Endothelial cell of umbilical vein (primary cell): ENCODE measurements at regions not wholly inside any gene's neighbourhood (a gene's known extent, or its start where the extent isn't known, plus 50 kb on each side); places are given as distances from the start of the nearest gene placed in this dataset.

ENCODE experiments used
- BruUV-seq: library from RNA; stranded (reverse); fragments of 400-500 nt; replicated peaks from 2 replicates; lab custom pipeline; 2021; lab: Mats Ljungman, UMichigan
- CTCF ChIA-PET: fragments of 300-600, 350-600 bp; sonication (Branson Sonifier 250); formaldehyde crosslinking; loops from one replicate; lab custom pipeline; 2021; ENCODE audit warnings: antibody characterized with exemption, inconsistent platforms; lab: Charles Lee
- POLR2A ChIA-PET: fragments of 300-600, 350-600 bp; sonication (Branson Sonifier 250); formaldehyde crosslinking; loops from one replicate; lab custom pipeline; 2021; ENCODE audit warnings: antibody characterized with exemption, inconsistent platforms; lab: Charles Lee
- DNase-seq: peaks from one replicate; pipeline ENCODE4 v3.0.0-alpha.2; 2011; ENCODE audit warnings: low read depth, low spot score
- FAIRE-seq: peaks from 2 replicates; lab custom pipeline; 2011; peaks lifted over from hg19 to GRCh38; lab: Jason Lieb, UNC
- H2AFZ ChIP-seq: 2 replicates; pipeline ENCODE4 v1.6.0; 2012; ENCODE audit warnings: low read depth, low read length, control low read depth, inconsistent platforms
- H3K27ac ChIP-seq: 2 replicates; pipeline ENCODE4 v1.5.1; 2011; ENCODE audit warnings: low read depth, mild to moderate bottlenecking, control low read depth, low read length, moderate library complexity; ENCODE audit not compliant: insufficient read depth
- H3K27me3 ChIP-seq, 2 experiments: 2 replicates each; pipeline versions ENCODE4 v1.6.0 to v1.6.1; 2011; ENCODE audit warnings: low read length in 2 of 2, mixed read lengths in 1 of 2; ENCODE audit not compliant: control insufficient read depth in 2 of 2, insufficient read depth in 2 of 2
- H3K36me3 ChIP-seq, 2 experiments: 2 replicates in 1 of 2; 3 replicates in 1 of 2; pipeline ENCODE4 v1.5.1; 2011; ENCODE audit warnings: low read length in 2 of 2, mild to moderate bottlenecking in 1 of 2, moderate library complexity in 1 of 2; ENCODE audit not compliant: control insufficient read depth in 2 of 2, insufficient read depth in 2 of 2; ENCODE audit errors: extremely low read depth in 1 of 2
- H3K4me1 ChIP-seq: 3 replicates; pipeline ENCODE4 v1.5.1; 2011; ENCODE audit warnings: mild to moderate bottlenecking, low read length; ENCODE audit not compliant: control insufficient read depth, insufficient read depth; ENCODE audit errors: extremely low read depth
- H3K4me2 ChIP-seq: 2 replicates; pipeline ENCODE4 v1.6.1; 2011; ENCODE audit warnings: low read length, control low read depth, mixed read lengths; ENCODE audit not compliant: insufficient read depth
- H3K4me3 ChIP-seq, 3 experiments: fragments of 200-600 bp in 1 of 3; sonication (generic), shearing (Covaris generic) in 1 of 3; replicated peaks in 1 of 3; 2 replicates each; pipeline ENCODE4 v1.5.1; 2011 to 2016; ENCODE audit warnings: control low read depth in 3 of 3, low read length in 3 of 3, mild to moderate bottlenecking in 2 of 3, inconsistent platforms in 1 of 3, low read depth in 1 of 3, moderate library complexity in 1 of 3; ENCODE audit not compliant: insufficient read depth in 1 of 3
- H3K79me2 ChIP-seq: 2 replicates; pipeline ENCODE4 v1.6.0; 2012; ENCODE audit warnings: low read length, inconsistent platforms; ENCODE audit not compliant: control insufficient read depth, insufficient read depth
- H3K9ac ChIP-seq: replicated peaks from 2 replicates; pipeline ENCODE3; 2011; ENCODE audit warnings: low read length, control low read depth; ENCODE audit not compliant: insufficient read depth; ENCODE audit errors: extremely low read depth
- H3K9me1 ChIP-seq: replicated peaks from 3 replicates; pipeline ENCODE4 v1.6.0; 2011; ENCODE audit warnings: mild to moderate bottlenecking, low read length; ENCODE audit not compliant: control insufficient read depth, insufficient read depth; ENCODE audit errors: extremely low read depth
- H3K9me3 ChIP-seq: replicated peaks from 2 replicates; pipeline ENCODE4 v1.5.1; 2012; ENCODE audit warnings: low read length, inconsistent platforms; ENCODE audit not compliant: control insufficient read depth, insufficient read depth
- H4K20me1 ChIP-seq: replicated peaks from 2 replicates; pipeline ENCODE3; 2011; ENCODE audit warnings: mild to moderate bottlenecking, low read length; ENCODE audit not compliant: control insufficient read depth, insufficient read depth; ENCODE audit errors: extremely low read depth
- EZH2 ChIP-seq: IDR thresholded peaks from 2 replicates; pipeline ENCODE4 v1.6.1; 2012; ENCODE audit warnings: borderline replicate concordance, low read depth, mild to moderate bottlenecking, moderate library complexity, low read length, inconsistent platforms; ENCODE audit not compliant: severe bottlenecking
- FOS ChIP-seq: IDR thresholded peaks from 2 replicates; pipeline ENCODE4 v1.6.1; 2011; ENCODE audit warnings: mild to moderate bottlenecking, low read length, moderate library complexity, borderline replicate concordance; ENCODE audit not compliant: insufficient read depth
- GATA2 ChIP-seq: IDR thresholded peaks from 2 replicates; pipeline ENCODE4 v1.7.0; 2011; ENCODE audit warnings: low read depth, mild to moderate bottlenecking, moderate library complexity, mixed read lengths, low read length; ENCODE audit not compliant: insufficient read length, insufficient read depth
- JUN ChIP-seq: IDR thresholded peaks from 2 replicates; pipeline ENCODE4 v1.6.1; 2011; ENCODE audit warnings: borderline replicate concordance, low read depth; ENCODE audit not compliant: insufficient read length, insufficient read depth
- MYC ChIP-seq: IDR thresholded peaks from one replicate; pipeline ENCODE4 v1.6.1; 2011; ENCODE audit warnings: mild to moderate bottlenecking, low read depth, low read length
- POLR2A ChIP-seq: IDR thresholded peaks from 2 replicates; pipeline ENCODE4 v1.6.1; 2012; ENCODE audit warnings: low read depth, mild to moderate bottlenecking, control low read depth, low read length
- POLR2AphosphoS5 ChIP-seq: IDR thresholded peaks from 2 replicates; pipeline ENCODE4 v1.6.1; 2012; ENCODE audit warnings: low read depth, mild to moderate bottlenecking, control low read depth, low read length, moderate library complexity; ENCODE audit not compliant: insufficient read depth
- dilution Hi-C: fragments of 300-500 bp; cut with MboI; formaldehyde crosslinking; loops from one replicate; pipeline ENCODE4 v1.15.0; 2019; ENCODE audit warnings: low sequenced_read_pairs; ENCODE audit not compliant: extremely low pct_ligation_motif_present
- intact Hi-C: fragments of 100-400 bp; cut with micrococcal nuclease; formaldehyde crosslinking; loops from one replicate; pipeline ENCODE4 v1.10.0; 2022
- TF ChIP-seq, protein P1 (sequence below): IDR thresholded peaks from 2 replicates; pipeline ENCODE4 v1.6.1; 2011; ENCODE audit not compliant: insufficient read depth, insufficient read length
- TF ChIP-seq, protein P2 (sequence below), 2 donors: IDR thresholded peaks; 1 replicate in 1 of 2; 2 replicates in 1 of 2; pipeline ENCODE4 v1.5.1; 2011; ENCODE audit warnings: low read length in 2 of 2, mild to moderate bottlenecking in 2 of 2, moderate library complexity in 2 of 2, control low read depth in 1 of 2, inconsistent platforms in 1 of 2, low read depth in 1 of 2; ENCODE audit not compliant: insufficient read depth in 1 of 2; ENCODE audit errors: extremely low read depth in 1 of 2

DNA sequence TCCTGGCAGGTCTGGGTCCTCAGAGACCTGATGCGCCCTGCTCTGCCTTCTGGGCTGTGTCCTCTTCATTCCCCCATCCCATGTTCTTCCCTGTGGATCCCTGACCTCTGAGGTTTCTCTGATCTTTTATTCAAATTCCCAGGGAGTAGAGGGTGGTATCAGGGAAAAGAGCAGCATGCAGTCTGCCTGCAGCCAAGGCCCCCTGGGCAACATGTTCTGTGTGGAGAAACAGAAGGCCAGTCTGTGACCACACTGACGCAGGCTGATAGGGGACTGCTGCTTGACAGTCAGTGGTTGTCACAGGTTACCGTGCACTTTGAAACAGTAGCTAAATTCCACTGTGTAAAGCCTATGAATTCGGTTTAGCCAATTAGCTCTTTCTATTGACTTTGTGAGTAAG lies 156.6 kb upstream of the IRX2 start:
- ChIA-PET POLR2A (no interaction called here), CTCF (no interaction called here)
- dilution Hi-C loops (no loop called here), intact Hi-C loops (no loop called here)
- Histone ChIP-seq H2AFZ (no peak overlapping the region), H3K36me3 (no peaks in the 10 kb centered on the region), H3K9me3 (peaks cover 3% of the 10 kb centered on the region), H3K9me1 (no peaks in the 10 kb centered on the region), H3K4me2 (no peak overlapping the region), H3K27ac (no peak overlapping the region), H4K20me1 (no peaks in the 10 kb centered on the region), H3K4me1 (no peaks in the 10 kb centered on the region), H3K4me3 (no peak overlapping the region), H3K9ac (no peak overlapping the region), H3K27me3 (no peaks in the 10 kb centered on the region), H3K79me2 (no peaks in the 10 kb centered on the region)
- no peak for TF ChIP-seq POLR2A
- no peak for TF ChIP-seq FOS
- no peak for TF ChIP-seq JUN
- no peak for TF ChIP-seq POLR2AphosphoS5
- TF ChIP-seq EZH2, result no peak
- no peak for TF ChIP-seq MYC
- TF ChIP-seq, protein P1, sequence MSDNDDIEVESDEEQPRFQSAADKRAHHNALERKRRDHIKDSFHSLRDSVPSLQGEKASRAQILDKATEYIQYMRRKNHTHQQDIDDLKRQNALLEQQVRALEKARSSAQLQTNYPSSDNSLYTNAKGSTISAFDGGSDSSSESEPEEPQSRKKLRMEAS, result no peak
- TF ChIP-seq, protein P2, sequence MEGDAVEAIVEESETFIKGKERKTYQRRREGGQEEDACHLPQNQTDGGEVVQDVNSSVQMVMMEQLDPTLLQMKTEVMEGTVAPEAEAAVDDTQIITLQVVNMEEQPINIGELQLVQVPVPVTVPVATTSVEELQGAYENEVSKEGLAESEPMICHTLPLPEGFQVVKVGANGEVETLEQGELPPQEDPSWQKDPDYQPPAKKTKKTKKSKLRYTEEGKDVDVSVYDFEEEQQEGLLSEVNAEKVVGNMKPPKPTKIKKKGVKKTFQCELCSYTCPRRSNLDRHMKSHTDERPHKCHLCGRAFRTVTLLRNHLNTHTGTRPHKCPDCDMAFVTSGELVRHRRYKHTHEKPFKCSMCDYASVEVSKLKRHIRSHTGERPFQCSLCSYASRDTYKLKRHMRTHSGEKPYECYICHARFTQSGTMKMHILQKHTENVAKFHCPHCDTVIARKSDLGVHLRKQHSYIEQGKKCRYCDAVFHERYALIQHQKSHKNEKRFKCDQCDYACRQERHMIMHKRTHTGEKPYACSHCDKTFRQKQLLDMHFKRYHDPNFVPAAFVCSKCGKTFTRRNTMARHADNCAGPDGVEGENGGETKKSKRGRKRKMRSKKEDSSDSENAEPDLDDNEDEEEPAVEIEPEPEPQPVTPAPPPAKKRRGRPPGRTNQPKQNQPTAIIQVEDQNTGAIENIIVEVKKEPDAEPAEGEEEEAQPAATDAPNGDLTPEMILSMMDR (IDR thresholded peaks at IDR 0.05; ENCODE audit: extremely low read depth in 1 of 2, insufficient read depth in 1 of 2, low read depth in 1 of 2, low read length in 2 of 2), result no peak
- no peak for TF ChIP-seq GATA2
- DNase-seq (no peak), FAIRE-seq (no peak)
- BruUV-seq, result no TSS peak
